Lower lobe of right lung (tissue), 2 donors: ENCODE measurements at regions not wholly inside any gene's neighbourhood (a gene's known extent, or its start where the extent isn't known, plus 50 kb on each side); places are given as distances from the start of the nearest gene placed in this dataset.
A peak's percentile ranks its signal among the peaks of the same experiment; 100 is the strongest.

ENCODE experiments used
- ATAC-seq, 2 donors: fragments of 200-7000 bp; cut with Tn5 transposase; one replicate each; pipeline ENCODE4 v1.9.1; 2020 to 2022; ENCODE audit warnings: mild to moderate bottlenecking in 2 of 2, moderate library complexity in 2 of 2
- DNase-seq: peaks from one replicate; pipeline ENCODE4 v3.0.0-alpha.2; 2020
- H3K27ac ChIP-seq: fragments of 200-600 bp; one replicate; pipeline ENCODE4 v1.8.0; 2022
- H3K27me3 ChIP-seq: fragments of 200-600 bp; one replicate; pipeline ENCODE4 v1.8.0; 2022; ENCODE audit warnings: low read depth
- H3K36me3 ChIP-seq: fragments of 200-600 bp; one replicate; pipeline ENCODE4 v1.8.0; 2022; ENCODE audit warnings: mild to moderate bottlenecking
- H3K4me1 ChIP-seq: fragments of 200-600 bp; one replicate; pipeline ENCODE4 v1.8.0; 2022
- H3K4me3 ChIP-seq: fragments of 200-600 bp; one replicate; pipeline ENCODE4 v1.8.0; 2022; ENCODE audit warnings: mild to moderate bottlenecking
- H3K9me3 ChIP-seq: fragments of 200-600 bp; one replicate; pipeline ENCODE4 v1.8.0; 2022
- CTCF ChIP-seq: fragments of 200-600 bp; IDR thresholded peaks from one replicate; pipeline ENCODE4 v1.8.0; 2022; ENCODE audit warnings: antibody characterized with exemption, mild to moderate bottlenecking
- intact Hi-C: fragments of 100-400 bp; cut with DNase I; formaldehyde crosslinking; loops from one replicate; pipeline ENCODE4 v1.11.0; 2022
- donor health status: DM: no; HTN: yes; CAD: no; lungs with severe emphysema.

GRCh38 chr15:93865586-93865985 lies 365.8 kb upstream of the MCTP2 start:
- peaks cover 4% of the 10 kb centered on the region for H3K4me1 ChIP-seq
- no peaks in the 10 kb centered on the region for H3K36me3 ChIP-seq
- no peaks in the 10 kb centered on the region for H3K27me3 ChIP-seq
- ATAC-seq = peak; percentile 23 to 35
- no peaks in the 10 kb centered on the region for H3K9me3 ChIP-seq
- H3K27ac ChIP-seq = no peak overlapping the region
- no peak overlapping the region for H3K4me3 ChIP-seq
- no peak for TF ChIP-seq CTCF
- DNase-seq = no peak
- intact Hi-C loops = no loop called here

- H3K27ac ChIP-seq = peak overlapping the region; percentile 31
- no peaks in the 10 kb centered on the region for H3K27me3 ChIP-seq
- no peaks in the 10 kb centered on the region for H3K36me3 ChIP-seq
- ATAC-seq (peak; percentile 84 to 88), DNase-seq (peak; percentile 58)
- intact Hi-C loops = no loop called here
- peaks cover 4% of the 10 kb centered on the region for H3K4me1 ChIP-seq
- no peak for TF ChIP-seq CTCF
- H3K4me3 ChIP-seq = no peak overlapping the region
- no peaks in the 10 kb centered on the region for H3K9me3 ChIP-seq
Observed at GRCh38 chr15:93862791-93863190, 368.6 kb upstream of the MCTP2 start.

GRCh38 chr15:93861956-93862741 lies 369.2 kb upstream of the MCTP2 start:
- Histone ChIP-seq H3K36me3 (no peaks in the 10 kb centered on the region), H3K9me3 (no peaks in the 10 kb centered on the region), H3K4me3 (no peak overlapping the region), H3K4me1 (peaks cover 4% of the 10 kb centered on the region), H3K27ac (peak overlapping the region; percentile 52), H3K27me3 (no peaks in the 10 kb centered on the region)
- no peak for TF ChIP-seq CTCF
- ATAC-seq (peak; percentile 70 to 73), DNase-seq (peak; percentile 46)
- intact Hi-C loops = no loop called here

GRCh38 chr15:93861413-93861812 lies 369.9 kb upstream of the MCTP2 start:
- intact Hi-C loops = no loop called here
- Histone ChIP-seq H3K9me3 (no peaks in the 10 kb centered on the region), H3K27ac (no peak overlapping the region), H3K4me3 (no peak overlapping the region), H3K36me3 (no peaks in the 10 kb centered on the region), H3K4me1 (peaks cover 4% of the 10 kb centered on the region), H3K27me3 (no peaks in the 10 kb centered on the region)
- DNase-seq (no peak), ATAC-seq (no peak)
- no peak for TF ChIP-seq CTCF

- intact Hi-C loops = no loop called here
- ATAC-seq = no peak
- no peak for TF ChIP-seq CTCF
Observed at GRCh38 chr15:93860701-93861100, 370.7 kb upstream of the MCTP2 start.

More at GRCh38 chr15:93860701-93861100, 370.7 kb upstream of the MCTP2 start:
- Histone ChIP-seq H3K27me3 (no peaks in the 10 kb centered on the region), H3K4me1 (no peaks in the 10 kb centered on the region), H3K27ac (no peak overlapping the region), H3K4me3 (no peak overlapping the region), H3K36me3 (no peaks in the 10 kb centered on the region), H3K9me3 (no peaks in the 10 kb centered on the region)
- DNase-seq = no peak
